GM23338 (cell line): ENCODE measurements at regions not wholly inside any gene's neighbourhood (a gene's known extent, or its start where the extent isn't known, plus 50 kb on each side); places are given as distances from the start of the nearest gene placed in this dataset.

Experiments used
- ATAC-seq: fragments of 200-7000 bp; cut with Tn5 transposase; 3 replicates; pipeline ENCODE4 v1.9.1; 2020
- DNase-seq: peaks from one replicate; pipeline ENCODE4 v3.0.0-alpha.2; 2015; ENCODE audit warnings: low spot score
- H2AFZ ChIP-seq: fragments of 200-600 bp; sonication (generic); 2 replicates; pipeline ENCODE4 v1.8.0; 2016; ENCODE audit warnings: antibody characterized with exemption, mild to moderate bottlenecking, moderate library complexity
- H3F3A ChIP-seq: fragments of 200-600 bp; sonication (generic); replicated peaks from 2 replicates; pipeline ENCODE4 v1.8.0; 2017; ENCODE audit warnings: antibody characterized with exemption, mixed run types, low read depth
- H3K27ac ChIP-seq: fragments of 200-600 bp; sonication (generic); 2 replicates; pipeline ENCODE4 v1.6.1; 2016; ENCODE audit warnings: low read depth
- H3K27me3 ChIP-seq: fragments of 200-600 bp; sonication (generic); 2 replicates; pipeline ENCODE4 v1.8.0; 2016; ENCODE audit warnings: mild to moderate bottlenecking, mixed run types, moderate library complexity; ENCODE audit not compliant: insufficient read depth
- H3K36me3 ChIP-seq: fragments of 200-600 bp; sonication (generic); 2 replicates; pipeline ENCODE4 v1.8.0; 2016; ENCODE audit warnings: mild to moderate bottlenecking; ENCODE audit not compliant: insufficient read depth
- H3K4me1 ChIP-seq: fragments of 200-600 bp; sonication (generic); 2 replicates; pipeline ENCODE4 v1.8.0; 2016; ENCODE audit warnings: mild to moderate bottlenecking, moderate library complexity; ENCODE audit not compliant: insufficient read depth
- H3K4me2 ChIP-seq: fragments of 200-600 bp; sonication (generic); 2 replicates; pipeline ENCODE4 v1.7.1; 2017; ENCODE audit warnings: mixed run types
- H3K4me3 ChIP-seq: fragments of 200-600 bp; sonication (generic); 2 replicates; pipeline ENCODE4 v1.6.1; 2016; ENCODE audit warnings: mixed run types
- H3K79me2 ChIP-seq: fragments of 200-600 bp; sonication (generic); replicated peaks from 2 replicates; pipeline ENCODE4 v1.8.0; 2017; ENCODE audit warnings: mild to moderate bottlenecking; ENCODE audit not compliant: insufficient read depth
- H3K9me2 ChIP-seq: fragments of 200-600 bp; sonication (generic); 2 replicates; pipeline ENCODE4 v1.8.0; 2017; ENCODE audit not compliant: insufficient read depth
- H4K20me1 ChIP-seq: fragments of 200-600 bp; sonication (generic); replicated peaks from 2 replicates; pipeline ENCODE4 v1.8.0; 2017; ENCODE audit warnings: mild to moderate bottlenecking; ENCODE audit not compliant: insufficient read depth
- H3K27ac Mint-ChIP-seq: 2 replicates; pipeline ENCODE4 v1.8.0; 2020; ENCODE audit warnings: inconsistent platforms, mild to moderate bottlenecking, moderate library complexity, mixed read lengths
- H3K27me3 Mint-ChIP-seq: 3 replicates; pipeline ENCODE4 v1.8.0; 2022; ENCODE audit warnings: low read depth, mild to moderate bottlenecking, moderate library complexity, mixed read lengths, inconsistent platforms; ENCODE audit not compliant: insufficient read depth, poor library complexity
- H3K36me3 Mint-ChIP-seq: 3 replicates; pipeline ENCODE4 v1.8.0; 2021; ENCODE audit warnings: low read depth, mild to moderate bottlenecking, inconsistent platforms, moderate library complexity, mixed read lengths
- H3K4me1 Mint-ChIP-seq: 3 replicates; pipeline ENCODE4 v1.8.0; 2020; ENCODE audit warnings: mild to moderate bottlenecking, inconsistent platforms, mixed read lengths
- H3K4me3 Mint-ChIP-seq: 3 replicates; pipeline ENCODE4 v1.8.0; 2021; ENCODE audit warnings: moderate library complexity, mild to moderate bottlenecking, inconsistent platforms, mixed read lengths
- H3K9me3 Mint-ChIP-seq: 3 replicates; pipeline ENCODE4 v1.8.0; 2020; ENCODE audit warnings: moderate library complexity, mild to moderate bottlenecking, inconsistent platforms, mixed read lengths
- CTCF ChIP-seq, 2 experiments: fragments of 200-600 bp in 1 of 2; sonication (generic) in 1 of 2; conservative IDR thresholded peaks; 2 replicates each; pipeline versions ENCODE4 v1.5.1 to v1.6.1; 2016 to 2017; ENCODE audit warnings: antibody characterized with exemption in 2 of 2, low read depth in 2 of 2, mild to moderate bottlenecking in 2 of 2, moderate library complexity in 1 of 2
- EZH2 ChIP-seq: fragments of 200-600 bp; sonication (generic); IDR thresholded peaks from one replicate; pipeline ENCODE4 v1.8.0; 2017; ENCODE audit warnings: antibody characterized with exemption, mild to moderate bottlenecking, low read depth; ENCODE audit not compliant: unreplicated experiment
- EZH2phosphoT487 ChIP-seq: fragments of 200-600 bp; sonication (generic); IDR thresholded peaks from one replicate; pipeline ENCODE4 v1.8.1; 2018; ENCODE audit warnings: antibody characterized with exemption; ENCODE audit not compliant: unreplicated experiment
- JUNB ChIP-seq: IDR thresholded peaks from one replicate; pipeline ENCODE4 v1.6.1; 2016; ENCODE audit warnings: antibody characterized with exemption; ENCODE audit not compliant: unreplicated experiment
- NANOG ChIP-seq: IDR thresholded peaks from 2 replicates; pipeline ENCODE4 v1.6.1; 2016; ENCODE audit warnings: antibody characterized with exemption, borderline replicate concordance
- POLR2AphosphoS5 ChIP-seq: IDR thresholded peaks from 2 replicates; pipeline ENCODE4 v1.6.1; 2016; ENCODE audit warnings: antibody characterized with exemption, low read depth
- STAT1 ChIP-seq: IDR thresholded peaks from one replicate; pipeline ENCODE4 v1.6.1; 2016; ENCODE audit warnings: antibody characterized with exemption; ENCODE audit not compliant: unreplicated experiment
- ZNF114 ChIP-seq: fragments of 250-450 bp; sonication (Bioruptor Pico); IDR thresholded peaks from 2 replicates; pipeline ENCODE4 v1.5.0; 2020; ENCODE audit warnings: mild to moderate bottlenecking, moderate library complexity
- ZNF331 ChIP-seq: fragments of 250-450 bp; sonication (Bioruptor Pico); IDR thresholded peaks from 2 replicates; pipeline ENCODE4 v1.5.0; 2020; ENCODE audit warnings: low read depth, mild to moderate bottlenecking, moderate library complexity
- ZNF462 ChIP-seq: fragments of 250-450 bp; sonication (Bioruptor Pico); IDR thresholded peaks from 2 replicates; pipeline ENCODE4 v1.5.0; 2020; ENCODE audit warnings: mild to moderate bottlenecking, moderate library complexity
- TF ChIP-seq, protein P1 (sequence below): IDR thresholded peaks from one replicate; pipeline ENCODE4 v1.6.1; 2018; ENCODE audit warnings: antibody characterized with exemption; ENCODE audit not compliant: unreplicated experiment

DNA sequence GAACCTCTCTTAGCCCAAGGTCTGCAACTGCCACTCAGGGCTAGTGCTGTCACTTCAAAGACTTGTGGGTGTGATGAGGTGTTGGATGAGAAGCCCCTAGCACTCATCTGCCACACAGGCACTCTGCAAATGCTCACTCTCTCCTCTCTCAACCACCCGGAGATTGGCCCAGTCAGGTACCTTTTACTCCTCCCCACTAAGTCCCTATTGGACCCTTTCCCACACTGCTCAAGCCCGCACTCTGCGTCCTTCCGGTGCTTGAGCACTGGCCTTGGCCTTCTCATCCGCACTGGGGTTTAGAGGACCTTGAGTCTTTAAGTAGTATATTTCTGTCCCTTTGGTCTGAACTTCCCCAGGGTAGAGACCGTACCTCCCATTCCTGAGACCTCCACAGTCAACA, 308.0 kb downstream of the NXPE2 start (continued):
- TF ChIP-seq CTCF (conservative IDR thresholded peaks at IDR 0.05; ENCODE audit: low read depth in 2 of 2) (no peak), ZNF114 (CRISPR knock-in tag) (no peak), NANOG (no peak)

DNA sequence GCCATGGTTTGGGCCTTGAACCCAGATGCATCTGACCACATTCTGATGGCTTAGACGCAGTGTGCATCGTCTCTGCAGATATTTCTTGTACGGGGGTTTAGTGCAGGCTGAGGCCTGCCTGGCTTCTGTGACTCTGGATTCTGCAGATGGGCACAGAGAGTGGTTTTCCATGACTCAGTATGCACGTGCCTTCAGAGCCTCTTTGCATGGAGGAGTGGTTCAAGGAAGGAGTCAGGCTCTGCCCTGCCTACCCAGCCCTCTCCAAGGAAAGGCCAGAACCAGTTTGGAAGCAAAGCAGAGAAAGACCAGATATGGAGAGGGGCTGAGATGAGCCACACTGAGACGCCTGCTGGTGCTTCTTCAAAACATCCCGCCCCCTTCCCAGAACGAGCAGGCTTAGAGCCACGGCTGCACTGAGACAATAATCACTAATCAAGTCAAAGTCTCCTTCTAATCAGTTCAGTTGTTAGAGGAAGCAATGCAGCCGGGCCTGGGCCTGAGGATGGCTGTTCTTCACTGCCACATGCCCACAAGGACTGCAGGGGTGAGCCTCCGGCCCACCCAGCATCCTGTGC, 308.9 kb downstream of the NXPE2 start:
- peaks cover 7% of the 10 kb centered on the region; the same call in 1 of the 3 replicates for H3K4me1 Mint-ChIP-seq
- Histone ChIP-seq H2AFZ (no peak overlapping the region), H3K9me2 (no peaks in the 10 kb centered on the region), H3F3A (no peaks in the 10 kb centered on the region), H3K4me3 (no peak overlapping the region), H3K27me3 (no peaks in the 10 kb centered on the region), H3K36me3 (no peaks in the 10 kb centered on the region), H3K4me2 (no peak overlapping the region), H3K27ac (no peak overlapping the region), H3K4me1 (no peaks in the 10 kb centered on the region), H3K79me2 (no peaks in the 10 kb centered on the region), H4K20me1 (no peaks in the 10 kb centered on the region)
- no peaks in the 10 kb centered on the region for H3K9me3 Mint-ChIP-seq
- DNase-seq (no peak), ATAC-seq (no peak)
- TF ChIP-seq POLR2AphosphoS5 (no peak), NANOG (no peak), JUNB (no peak), EZH2phosphoT487 (no peak), STAT1 (no peak), EZH2 (no peak), ZNF462 (CRISPR knock-in tag) (no peak), ZNF331 (CRISPR knock-in tag) (no peak), CTCF (conservative IDR thresholded peaks at IDR 0.05; ENCODE audit: low read depth in 2 of 2) (no peak)
- TF ChIP-seq, protein P1, sequence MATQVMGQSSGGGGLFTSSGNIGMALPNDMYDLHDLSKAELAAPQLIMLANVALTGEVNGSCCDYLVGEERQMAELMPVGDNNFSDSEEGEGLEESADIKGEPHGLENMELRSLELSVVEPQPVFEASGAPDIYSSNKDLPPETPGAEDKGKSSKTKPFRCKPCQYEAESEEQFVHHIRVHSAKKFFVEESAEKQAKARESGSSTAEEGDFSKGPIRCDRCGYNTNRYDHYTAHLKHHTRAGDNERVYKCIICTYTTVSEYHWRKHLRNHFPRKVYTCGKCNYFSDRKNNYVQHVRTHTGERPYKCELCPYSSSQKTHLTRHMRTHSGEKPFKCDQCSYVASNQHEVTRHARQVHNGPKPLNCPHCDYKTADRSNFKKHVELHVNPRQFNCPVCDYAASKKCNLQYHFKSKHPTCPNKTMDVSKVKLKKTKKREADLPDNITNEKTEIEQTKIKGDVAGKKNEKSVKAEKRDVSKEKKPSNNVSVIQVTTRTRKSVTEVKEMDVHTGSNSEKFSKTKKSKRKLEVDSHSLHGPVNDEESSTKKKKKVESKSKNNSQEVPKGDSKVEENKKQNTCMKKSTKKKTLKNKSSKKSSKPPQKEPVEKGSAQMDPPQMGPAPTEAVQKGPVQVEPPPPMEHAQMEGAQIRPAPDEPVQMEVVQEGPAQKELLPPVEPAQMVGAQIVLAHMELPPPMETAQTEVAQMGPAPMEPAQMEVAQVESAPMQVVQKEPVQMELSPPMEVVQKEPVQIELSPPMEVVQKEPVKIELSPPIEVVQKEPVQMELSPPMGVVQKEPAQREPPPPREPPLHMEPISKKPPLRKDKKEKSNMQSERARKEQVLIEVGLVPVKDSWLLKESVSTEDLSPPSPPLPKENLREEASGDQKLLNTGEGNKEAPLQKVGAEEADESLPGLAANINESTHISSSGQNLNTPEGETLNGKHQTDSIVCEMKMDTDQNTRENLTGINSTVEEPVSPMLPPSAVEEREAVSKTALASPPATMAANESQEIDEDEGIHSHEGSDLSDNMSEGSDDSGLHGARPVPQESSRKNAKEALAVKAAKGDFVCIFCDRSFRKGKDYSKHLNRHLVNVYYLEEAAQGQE = no peak
- peaks cover 4% of the 10 kb centered on the region for H3K27me3 Mint-ChIP-seq
- no peaks in the 10 kb centered on the region for H3K36me3 Mint-ChIP-seq
- no peak overlapping the region for H3K4me3 Mint-ChIP-seq
- no peak overlapping the region for H3K27ac Mint-ChIP-seq
